HL-60/S4 (cell line): ENCODE measurements at regions not wholly inside any gene's neighbourhood (a gene's known extent, or its start where the extent isn't known, plus 50 kb on each side); places are given as distances from the start of the nearest gene placed in this dataset.

Experiments used
- in situ Hi-C: fragments of 300-500 bp; cut with MboI; formaldehyde crosslinking; loops from 2 replicates; pipeline ENCODE4 v1.14.3; 2022; ENCODE audit warnings: low sequenced_read_pairs

DNA sequence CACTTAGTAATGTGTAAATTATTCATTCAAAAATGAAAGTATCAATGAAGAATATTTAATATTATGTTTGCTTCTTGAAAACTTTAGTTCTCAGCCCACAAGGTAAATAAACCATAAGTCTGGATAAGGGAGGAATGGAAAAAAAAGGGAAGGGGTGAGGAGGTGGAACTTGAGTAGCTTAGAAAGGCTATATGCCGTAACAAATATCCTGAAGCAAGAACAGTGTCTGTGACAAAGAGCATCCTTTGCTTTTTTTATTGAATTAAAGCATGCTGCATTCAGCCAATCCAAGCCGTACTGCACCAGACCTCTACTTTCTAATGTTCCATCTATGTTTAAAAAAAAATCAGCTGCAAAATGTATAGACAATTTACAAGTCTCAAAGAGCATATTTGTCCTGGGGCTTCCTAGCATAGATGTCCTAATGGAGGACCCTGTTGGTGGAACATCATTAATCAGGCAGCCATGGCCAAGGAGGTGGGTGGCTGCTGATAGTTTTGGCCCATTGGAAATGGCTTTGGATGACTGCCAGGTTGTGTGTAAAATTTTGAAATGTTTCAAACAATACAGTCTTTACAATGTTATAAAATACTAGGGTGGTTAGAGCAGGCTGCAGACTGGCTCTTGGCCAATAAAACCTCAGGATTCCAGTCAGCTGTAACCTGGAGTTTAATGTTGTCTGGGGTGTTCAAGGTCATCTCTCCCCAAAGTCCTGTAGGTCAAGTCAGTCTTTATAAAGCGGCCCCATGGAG lies 895.8 kb upstream of the SOX9 start:
- in situ Hi-C loops = no loop called here

GRCh38 chr17:71227841-71228240 lies 893.0 kb upstream of the SOX9 start:
- in situ Hi-C loops = no loop called here

DNA sequence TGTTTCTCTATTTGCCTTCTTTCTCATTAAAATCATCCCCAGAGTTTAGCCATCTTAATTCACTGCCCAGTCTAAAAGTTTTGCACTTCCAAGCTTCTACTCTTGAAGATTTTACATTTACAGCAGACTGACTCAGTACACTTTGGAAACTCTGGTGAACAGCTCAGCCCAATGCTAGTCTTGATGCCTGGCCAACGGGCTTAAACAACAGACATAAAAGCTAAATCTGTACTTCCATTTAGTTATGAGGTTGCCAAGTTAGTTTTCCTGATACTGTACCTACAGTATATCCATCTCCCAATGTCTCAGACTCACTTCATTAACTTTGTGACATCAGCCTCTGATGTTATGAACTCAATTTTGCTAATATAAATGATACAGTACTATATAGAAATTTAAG lies 891.8 kb upstream of the SOX9 start:
- in situ Hi-C loops = no loop called here

- in situ Hi-C loops = no loop called here
These were observed 887.8 kb upstream of the SOX9 start for GRCh38 chr17:71232801-71233559.

DNA sequence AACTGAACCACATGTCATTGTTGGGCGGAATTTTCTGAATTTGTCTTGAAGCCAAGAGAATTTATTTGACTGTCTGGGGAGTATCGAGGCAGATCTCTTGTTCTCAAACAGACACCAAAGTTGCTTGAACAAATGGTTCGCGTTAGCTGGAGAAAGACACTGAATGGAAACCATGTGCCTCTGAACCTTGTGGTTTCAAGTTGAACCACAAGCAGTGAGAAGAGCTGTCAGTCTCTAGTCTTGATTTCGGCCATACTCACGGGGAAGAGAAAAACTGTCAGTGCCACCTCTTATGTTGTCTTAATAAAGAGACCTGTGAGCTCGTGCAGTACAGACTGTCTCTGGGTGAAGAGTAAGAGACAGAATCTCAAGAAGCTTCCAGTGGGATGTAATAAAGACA lies 886.5 kb upstream of the SOX9 start:
- in situ Hi-C loops = no loop called here

DNA sequence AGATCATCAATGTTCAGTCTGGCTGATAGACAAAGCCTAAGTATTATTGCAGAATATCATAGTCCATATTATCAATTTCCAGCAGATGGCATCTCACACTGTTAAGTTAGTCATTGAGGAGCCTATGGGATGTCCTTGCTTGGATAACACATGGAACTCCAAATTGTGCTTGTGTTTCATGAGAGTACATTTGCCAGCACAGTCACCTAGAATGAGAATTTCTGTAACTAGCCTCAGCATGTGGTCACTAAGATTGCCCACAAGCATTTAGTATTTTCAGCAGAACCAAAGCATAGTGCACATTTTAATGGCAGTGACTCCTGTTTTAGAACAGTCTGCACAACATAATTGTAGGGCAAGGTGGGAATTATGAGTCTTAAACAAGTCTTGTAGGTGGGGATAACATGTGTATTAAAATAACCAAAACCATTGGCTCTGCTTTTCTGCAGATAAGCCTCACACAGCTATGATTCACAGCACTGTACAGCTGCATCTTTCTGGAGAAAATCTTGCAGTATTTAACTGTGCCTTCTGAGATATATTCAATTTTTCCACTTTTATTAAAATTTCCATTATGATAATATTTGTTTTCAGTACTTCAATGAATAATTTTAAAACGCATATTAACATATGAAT lies 882.8 kb upstream of the SOX9 start:
- in situ Hi-C loops = no loop called here

- in situ Hi-C loops = no loop called here
These were observed 873.3 kb upstream of the SOX9 start for GRCh38 chr17:71247441-71248015.

GRCh38 chr17:71251276-71251675 lies 869.5 kb upstream of the SOX9 start:
- in situ Hi-C loops = no loop called here

DNA sequence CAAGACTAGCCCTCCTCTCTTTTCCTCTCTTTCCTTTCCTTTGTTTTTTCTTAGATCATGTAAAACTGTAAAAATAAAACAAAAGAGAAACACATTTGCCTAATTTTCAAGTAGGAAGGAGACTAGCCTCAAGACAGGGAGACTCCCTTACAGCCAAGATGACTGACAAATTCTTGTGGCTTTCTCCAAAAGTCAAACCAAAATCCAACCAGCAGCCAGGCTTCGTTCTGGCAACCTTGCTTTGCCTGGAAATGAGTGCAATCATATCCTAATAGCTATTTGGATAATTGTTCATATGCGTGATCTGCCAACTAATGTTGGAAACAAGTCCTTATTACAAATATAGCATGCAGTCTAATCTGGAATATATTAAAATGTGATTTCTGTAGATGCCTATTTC lies 868.9 kb upstream of the SOX9 start:
- in situ Hi-C loops = no loop called here

GRCh38 chr17:71252436-71252835 lies 868.4 kb upstream of the SOX9 start:
- in situ Hi-C loops = no loop called here

GRCh38 chr17:71257096-71257495 lies 863.7 kb upstream of the SOX9 start:
- in situ Hi-C loops = no loop called here

DNA sequence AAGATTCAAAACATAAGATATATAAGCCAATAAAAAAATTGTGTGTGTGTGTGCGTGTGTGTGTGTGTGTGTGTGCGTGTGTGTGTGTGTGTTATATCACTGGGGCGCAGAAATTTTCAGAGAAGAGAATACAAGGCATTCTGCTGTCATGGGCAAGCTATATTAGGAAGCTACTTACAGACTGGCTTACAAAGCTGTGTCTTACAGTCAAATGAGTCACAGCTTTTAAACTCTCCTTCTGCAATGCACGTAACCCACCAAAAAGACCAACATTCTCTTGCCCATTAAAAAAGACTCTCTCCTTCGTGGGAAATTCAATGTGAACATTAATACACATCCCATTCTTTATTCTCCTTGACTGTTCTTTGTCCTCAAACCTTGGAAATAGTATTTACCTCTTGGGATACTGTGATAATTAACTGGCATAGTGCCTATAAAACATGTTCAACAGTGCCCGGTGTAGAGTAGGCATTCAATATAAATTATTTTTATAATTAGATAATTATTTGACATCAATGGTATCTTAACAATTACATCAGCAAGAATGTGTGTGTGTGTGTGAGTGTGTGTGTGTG lies 860.4 kb upstream of the SOX9 start:
- in situ Hi-C loops = no loop called here

GRCh38 chr17:71262586-71262985 lies 858.2 kb upstream of the SOX9 start:
- in situ Hi-C loops = no loop called here

DNA sequence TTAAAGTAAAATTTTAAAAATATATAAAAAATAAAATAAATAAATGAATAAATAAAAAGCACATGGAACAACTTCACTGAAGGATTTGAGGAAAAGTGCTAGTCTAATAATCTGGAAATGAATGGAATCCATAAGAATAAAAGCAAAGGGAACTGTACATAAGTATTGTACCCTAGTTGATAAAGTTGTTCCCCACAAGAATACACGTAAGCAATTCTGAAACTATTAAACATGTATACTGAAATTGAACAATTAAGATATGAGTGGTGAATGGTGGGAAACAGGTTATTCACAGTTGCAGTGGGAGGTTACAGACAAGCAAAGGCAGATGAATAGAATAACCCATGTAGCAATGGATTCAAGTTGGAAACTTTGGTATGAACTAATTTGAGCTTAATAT lies 853.2 kb upstream of the SOX9 start:
- in situ Hi-C loops = no loop called here

- in situ Hi-C loops = no loop called here
These were observed 851.6 kb upstream of the SOX9 start for GRCh38 chr17:71269201-71269600.

DNA sequence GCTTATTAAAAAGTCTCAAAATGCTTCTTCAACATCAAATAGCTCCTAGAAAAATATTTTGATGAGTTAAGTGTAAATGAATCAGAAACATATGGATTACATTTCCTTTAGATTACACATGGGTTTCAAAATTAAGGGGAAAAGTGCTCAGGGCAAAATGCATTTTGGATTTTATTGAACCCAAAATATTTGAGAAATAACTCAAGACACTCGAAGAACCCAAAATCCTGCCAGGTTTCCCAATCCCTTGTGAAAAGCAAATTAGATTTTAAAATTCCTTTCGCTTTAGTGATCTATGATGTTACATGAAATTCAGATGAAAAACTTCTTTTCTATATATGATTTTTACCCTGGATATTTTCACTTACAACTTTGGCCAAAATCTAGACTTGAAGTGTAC lies 847.4 kb upstream of the SOX9 start:
- in situ Hi-C loops = no loop called here

GRCh38 chr17:71276079-71276478 lies 844.7 kb upstream of the SOX9 start:
- in situ Hi-C loops = no loop called here

DNA sequence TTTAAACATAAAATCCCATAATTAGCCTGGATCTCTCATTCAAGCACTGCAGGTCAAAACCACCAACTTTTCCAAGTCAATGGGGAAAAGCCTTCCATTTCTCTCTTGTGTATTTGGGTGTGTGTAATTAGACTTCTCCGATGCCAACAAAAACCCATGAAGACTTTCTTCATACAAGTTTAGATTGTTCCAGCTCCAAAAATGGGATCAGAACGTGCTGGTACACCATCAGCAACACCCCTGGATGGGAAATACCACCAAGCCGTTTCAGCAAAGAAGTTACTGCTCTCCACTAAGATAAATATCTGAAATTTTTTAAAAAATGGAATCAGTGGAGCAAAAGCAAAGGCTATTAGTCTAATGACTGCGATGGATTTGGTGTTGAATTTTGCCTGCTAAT lies 837.3 kb upstream of the SOX9 start:
- in situ Hi-C loops = no loop called here

- in situ Hi-C loops = no loop called here
These were observed 836.6 kb upstream of the SOX9 start for GRCh38 chr17:71284032-71284755.

DNA sequence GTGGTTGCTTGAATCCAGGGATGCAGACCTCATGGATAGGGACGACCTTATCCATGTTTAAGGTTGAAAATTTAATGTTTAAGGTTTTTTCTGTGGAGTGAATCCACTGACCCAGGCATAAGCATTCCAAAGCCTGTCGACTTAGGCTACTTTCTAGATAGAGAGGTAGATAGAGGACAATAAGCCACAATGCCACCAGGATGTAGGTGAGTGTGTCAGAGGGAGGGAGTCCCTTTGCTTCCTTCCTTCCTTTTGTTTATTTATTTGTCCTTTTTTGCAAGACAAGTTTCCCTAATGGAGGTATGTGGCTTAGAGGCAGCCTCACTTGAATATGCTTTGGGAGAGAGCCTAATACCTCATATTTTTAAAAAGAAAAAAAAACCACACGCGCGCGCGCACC lies 834.2 kb upstream of the SOX9 start:
- in situ Hi-C loops = no loop called here
